ENCODE measurements at regions not wholly inside any gene's neighbourhood (a gene's known extent, or its start where the extent isn't known, plus 50 kb on each side); places are given as distances from the start of the nearest gene placed in this dataset.

- TF ChIP-seq CTCF (IDR thresholded peaks at IDR 0.05) (no peak), EP300 (IDR thresholded peaks at IDR 0.05) (no peak)
Observed at GRCh38 chr18:1665079-1665478, 760.4 kb downstream of the ADCYAP1 start.

Data from sigmoid colon (tissue), 4 donors.